GM23338 (cell line): ENCODE measurements at regions not wholly inside any gene's neighbourhood (a gene's known extent, or its start where the extent isn't known, plus 50 kb on each side); places are given as distances from the start of the nearest gene placed in this dataset.

Source experiments
- ATAC-seq: fragments of 200-7000 bp; cut with Tn5 transposase; 3 replicates; pipeline ENCODE4 v1.9.1; 2020
- DNase-seq: peaks from one replicate; pipeline ENCODE4 v3.0.0-alpha.2; 2015; ENCODE audit warnings: low spot score
- H2AFZ ChIP-seq: fragments of 200-600 bp; sonication (generic); 2 replicates; pipeline ENCODE4 v1.8.0; 2016; ENCODE audit warnings: antibody characterized with exemption, mild to moderate bottlenecking, moderate library complexity
- H3F3A ChIP-seq: fragments of 200-600 bp; sonication (generic); replicated peaks from 2 replicates; pipeline ENCODE4 v1.8.0; 2017; ENCODE audit warnings: antibody characterized with exemption, mixed run types, low read depth
- H3K27ac ChIP-seq: fragments of 200-600 bp; sonication (generic); 2 replicates; pipeline ENCODE4 v1.6.1; 2016; ENCODE audit warnings: low read depth
- H3K27me3 ChIP-seq: fragments of 200-600 bp; sonication (generic); 2 replicates; pipeline ENCODE4 v1.8.0; 2016; ENCODE audit warnings: mild to moderate bottlenecking, mixed run types, moderate library complexity; ENCODE audit not compliant: insufficient read depth
- H3K36me3 ChIP-seq: fragments of 200-600 bp; sonication (generic); 2 replicates; pipeline ENCODE4 v1.8.0; 2016; ENCODE audit warnings: mild to moderate bottlenecking; ENCODE audit not compliant: insufficient read depth
- H3K4me1 ChIP-seq: fragments of 200-600 bp; sonication (generic); 2 replicates; pipeline ENCODE4 v1.8.0; 2016; ENCODE audit warnings: mild to moderate bottlenecking, moderate library complexity; ENCODE audit not compliant: insufficient read depth
- H3K4me2 ChIP-seq: fragments of 200-600 bp; sonication (generic); 2 replicates; pipeline ENCODE4 v1.7.1; 2017; ENCODE audit warnings: mixed run types
- H3K4me3 ChIP-seq: fragments of 200-600 bp; sonication (generic); 2 replicates; pipeline ENCODE4 v1.6.1; 2016; ENCODE audit warnings: mixed run types
- H3K79me2 ChIP-seq: fragments of 200-600 bp; sonication (generic); replicated peaks from 2 replicates; pipeline ENCODE4 v1.8.0; 2017; ENCODE audit warnings: mild to moderate bottlenecking; ENCODE audit not compliant: insufficient read depth
- H3K9me2 ChIP-seq: fragments of 200-600 bp; sonication (generic); 2 replicates; pipeline ENCODE4 v1.8.0; 2017; ENCODE audit not compliant: insufficient read depth
- H4K20me1 ChIP-seq: fragments of 200-600 bp; sonication (generic); replicated peaks from 2 replicates; pipeline ENCODE4 v1.8.0; 2017; ENCODE audit warnings: mild to moderate bottlenecking; ENCODE audit not compliant: insufficient read depth
- H3K27ac Mint-ChIP-seq: 2 replicates; pipeline ENCODE4 v1.8.0; 2020; ENCODE audit warnings: inconsistent platforms, mild to moderate bottlenecking, moderate library complexity, mixed read lengths
- H3K27me3 Mint-ChIP-seq: 3 replicates; pipeline ENCODE4 v1.8.0; 2022; ENCODE audit warnings: low read depth, mild to moderate bottlenecking, moderate library complexity, mixed read lengths, inconsistent platforms; ENCODE audit not compliant: insufficient read depth, poor library complexity
- H3K36me3 Mint-ChIP-seq: 3 replicates; pipeline ENCODE4 v1.8.0; 2021; ENCODE audit warnings: low read depth, mild to moderate bottlenecking, inconsistent platforms, moderate library complexity, mixed read lengths
- H3K4me1 Mint-ChIP-seq: 3 replicates; pipeline ENCODE4 v1.8.0; 2020; ENCODE audit warnings: mild to moderate bottlenecking, inconsistent platforms, mixed read lengths
- H3K4me3 Mint-ChIP-seq: 3 replicates; pipeline ENCODE4 v1.8.0; 2021; ENCODE audit warnings: moderate library complexity, mild to moderate bottlenecking, inconsistent platforms, mixed read lengths
- H3K9me3 Mint-ChIP-seq: 3 replicates; pipeline ENCODE4 v1.8.0; 2020; ENCODE audit warnings: moderate library complexity, mild to moderate bottlenecking, inconsistent platforms, mixed read lengths
- CREB1 ChIP-seq: fragments of 250-450 bp; sonication (Bioruptor Pico); IDR thresholded peaks from 2 replicates; pipeline ENCODE4 v1.5.0; 2020; ENCODE audit warnings: low read depth, mild to moderate bottlenecking, moderate library complexity
- CTCF ChIP-seq, 2 experiments: fragments of 200-600 bp in 1 of 2; sonication (generic) in 1 of 2; conservative IDR thresholded peaks; 2 replicates each; pipeline versions ENCODE4 v1.5.1 to v1.6.1; 2016 to 2017; ENCODE audit warnings: antibody characterized with exemption in 2 of 2, low read depth in 2 of 2, mild to moderate bottlenecking in 2 of 2, moderate library complexity in 1 of 2
- JUNB ChIP-seq: IDR thresholded peaks from one replicate; pipeline ENCODE4 v1.6.1; 2016; ENCODE audit warnings: antibody characterized with exemption; ENCODE audit not compliant: unreplicated experiment
- NANOG ChIP-seq: IDR thresholded peaks from 2 replicates; pipeline ENCODE4 v1.6.1; 2016; ENCODE audit warnings: antibody characterized with exemption, borderline replicate concordance
- POLR2AphosphoS5 ChIP-seq: IDR thresholded peaks from 2 replicates; pipeline ENCODE4 v1.6.1; 2016; ENCODE audit warnings: antibody characterized with exemption, low read depth
- REST ChIP-seq: IDR thresholded peaks from one replicate; pipeline ENCODE4 v1.6.1; 2018; ENCODE audit warnings: antibody characterized with exemption; ENCODE audit not compliant: unreplicated experiment
- STAT1 ChIP-seq: IDR thresholded peaks from one replicate; pipeline ENCODE4 v1.6.1; 2016; ENCODE audit warnings: antibody characterized with exemption; ENCODE audit not compliant: unreplicated experiment

- no peak for DNase-seq
- H3K9me3 Mint-ChIP-seq, result peaks cover 9% of the 10 kb centered on the region; the same call in 1 of the 3 replicates
Measured at GRCh38 chr3:46096781-46097180, 69.5 kb upstream of the XCR1 start.

More at GRCh38 chr3:46096781-46097180, 69.5 kb upstream of the XCR1 start:
- no peaks in the 10 kb centered on the region for H3K36me3 Mint-ChIP-seq
- Histone ChIP-seq H3K27me3 (no peaks in the 10 kb centered on the region), H4K20me1 (no peaks in the 10 kb centered on the region), H3K4me2 (no peak overlapping the region), H3K9me2 (peaks cover 9% of the 10 kb centered on the region), H3K4me1 (no peaks in the 10 kb centered on the region), H2AFZ (no peak overlapping the region; the same call in 1 of the 2 replicates), H3K27ac (no peak overlapping the region), H3F3A (no peaks in the 10 kb centered on the region), H3K79me2 (no peaks in the 10 kb centered on the region), H3K4me3 (no peak overlapping the region), H3K36me3 (no peaks in the 10 kb centered on the region)
- no peak for ATAC-seq
- no peak for TF ChIP-seq NANOG
- TF ChIP-seq JUNB, result no peak
- no peak for TF ChIP-seq CREB1 (CRISPR knock-in tag)
- TF ChIP-seq REST, result no peak
- TF ChIP-seq POLR2AphosphoS5, result no peak
- no peak for TF ChIP-seq CTCF (conservative IDR thresholded peaks at IDR 0.05; ENCODE audit: low read depth in 2 of 2)
- no peak for TF ChIP-seq STAT1
- no peak overlapping the region for H3K4me3 Mint-ChIP-seq
- H3K27me3 Mint-ChIP-seq, result peaks cover 4% of the 10 kb centered on the region
- H3K27ac Mint-ChIP-seq, result no peak overlapping the region
- H3K4me1 Mint-ChIP-seq, result no peaks in the 10 kb centered on the region
